ENCODE measurements at regions not wholly inside any gene's neighbourhood (a gene's known extent, or its start where the extent isn't known, plus 50 kb on each side); places are given as distances from the start of the nearest gene placed in this dataset.

GRCh38 chr2:239905884-239906654, 119.1 kb downstream of the NDUFA10 start:
- DNase-seq = no peak

DNA sequence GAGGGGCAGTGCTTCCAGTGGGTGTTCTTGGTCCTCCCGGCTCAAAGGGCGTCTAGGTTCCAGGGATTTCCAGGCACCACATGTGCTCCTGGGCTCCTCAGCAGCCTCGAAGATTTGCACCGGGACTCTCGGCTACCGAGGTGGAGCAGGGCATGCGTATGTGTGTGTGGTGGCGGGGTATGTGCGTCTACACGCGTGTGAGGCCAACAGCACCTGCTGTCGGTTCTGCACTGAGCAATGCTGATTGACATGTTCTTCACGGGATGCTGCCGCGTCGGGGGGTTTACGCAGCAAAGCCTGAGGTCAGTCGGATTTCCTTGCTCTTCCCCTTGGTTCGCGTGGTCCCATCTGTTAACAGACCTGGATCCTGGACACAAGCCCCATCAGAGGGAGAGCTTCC, 119.8 kb downstream of the NDUFA10 start:
- DNase-seq = no peak

- no peak for DNase-seq
Measured at GRCh38 chr2:239904496-239904895, 120.6 kb downstream of the NDUFA10 start.

GRCh38 chr2:239903803-239904202, 121.3 kb downstream of the NDUFA10 start:
- no peak for DNase-seq

- DNase-seq = no peak
Measured at GRCh38 chr2:239903210-239903609, 121.9 kb downstream of the NDUFA10 start.

DNA sequence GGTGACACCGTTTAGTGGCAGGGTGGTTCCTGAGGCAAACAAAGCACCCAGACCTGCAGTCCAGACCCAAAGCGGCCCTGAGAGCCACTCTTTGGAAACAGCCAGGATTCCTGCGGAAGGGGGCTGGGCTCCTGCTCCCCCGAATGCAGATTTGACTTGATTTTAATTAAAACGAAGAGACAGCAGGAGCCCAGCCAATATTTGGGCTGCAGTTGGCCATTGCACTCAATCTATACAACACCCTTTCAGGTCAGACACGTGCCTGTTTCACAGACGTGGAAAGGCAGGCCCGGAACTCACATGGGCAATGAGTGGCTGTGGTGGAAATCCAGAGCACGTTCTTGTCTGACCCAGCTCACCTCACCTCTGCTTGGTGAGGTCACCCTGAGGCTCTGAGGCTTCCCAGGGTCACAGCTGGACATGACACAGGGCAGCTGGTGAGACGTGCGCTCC, 122.4 kb downstream of the NDUFA10 start:
- no peak for DNase-seq

DNA sequence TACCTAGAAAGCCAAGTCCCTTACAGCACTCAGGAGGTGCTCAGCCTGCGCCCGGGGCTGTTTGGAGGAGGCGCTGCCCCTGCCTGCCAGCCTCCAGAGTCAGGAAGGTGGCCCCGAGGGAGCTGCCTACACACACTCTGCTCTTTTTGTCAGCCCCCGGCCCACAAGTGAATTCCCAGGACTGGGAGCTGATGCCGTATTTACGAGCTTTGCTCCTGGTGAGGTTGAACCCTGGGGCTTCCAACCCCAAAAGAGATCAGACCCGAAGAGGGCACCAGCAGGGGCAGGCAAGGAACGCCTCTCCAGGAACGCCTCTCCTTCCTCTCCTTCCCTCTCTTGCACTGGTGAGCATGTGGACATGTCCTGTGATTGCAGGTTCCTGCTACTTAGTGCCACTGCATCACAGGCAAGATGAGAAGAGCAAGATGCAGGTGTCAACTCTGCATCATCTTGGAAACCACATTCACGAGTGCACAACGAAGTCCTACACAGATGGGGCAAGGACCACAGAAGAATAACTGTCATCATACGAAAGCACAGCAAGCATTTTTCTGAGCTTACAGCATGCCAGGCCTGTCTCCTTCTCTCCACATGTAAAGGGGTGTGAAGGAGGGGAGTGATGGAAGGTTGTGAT, 126.7 kb downstream of the NDUFA10 start:
- no peak for DNase-seq

GRCh38 chr2:239897596-239898235, 127.4 kb downstream of the NDUFA10 start:
- no peak for DNase-seq

- DNase-seq = no peak
Measured at GRCh38 chr2:239896075-239896474, 129.1 kb downstream of the NDUFA10 start.

DNA sequence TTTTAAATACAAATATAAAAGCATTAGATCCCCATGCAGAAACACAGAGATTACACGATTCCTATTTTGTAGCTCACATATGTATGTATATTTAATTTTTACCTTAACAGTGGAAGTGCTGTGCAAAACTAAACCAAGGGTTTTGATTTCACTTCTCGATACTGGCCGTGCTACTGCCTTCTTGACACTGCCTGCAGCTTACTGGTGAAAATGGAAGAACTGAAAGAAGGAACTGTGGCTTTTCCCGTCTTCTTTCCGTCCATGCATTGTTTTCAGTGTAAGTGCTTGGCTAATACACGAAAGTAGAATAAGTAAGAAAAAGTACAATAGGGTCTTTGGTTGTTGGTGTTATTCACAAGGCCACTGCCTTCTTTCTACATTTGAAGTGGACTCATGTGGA, 129.5 kb downstream of the NDUFA10 start:
- peak; percentile 93 for DNase-seq

GRCh38 chr2:239895116-239895515, 130.0 kb downstream of the NDUFA10 start:
- no peak for DNase-seq

- DNase-seq = no peak
Measured at GRCh38 chr2:239894276-239894675, 130.9 kb downstream of the NDUFA10 start.

- DNase-seq = no peak
Measured at GRCh38 chr2:239893236-239893515, 132.0 kb downstream of the NDUFA10 start.

- no peak for DNase-seq
Measured at GRCh38 chr2:239892441-239893235, 132.5 kb downstream of the NDUFA10 start.

- peak; percentile 8 for DNase-seq
Measured at GRCh38 chr2:239891698-239892097, 133.4 kb downstream of the NDUFA10 start.

DNA sequence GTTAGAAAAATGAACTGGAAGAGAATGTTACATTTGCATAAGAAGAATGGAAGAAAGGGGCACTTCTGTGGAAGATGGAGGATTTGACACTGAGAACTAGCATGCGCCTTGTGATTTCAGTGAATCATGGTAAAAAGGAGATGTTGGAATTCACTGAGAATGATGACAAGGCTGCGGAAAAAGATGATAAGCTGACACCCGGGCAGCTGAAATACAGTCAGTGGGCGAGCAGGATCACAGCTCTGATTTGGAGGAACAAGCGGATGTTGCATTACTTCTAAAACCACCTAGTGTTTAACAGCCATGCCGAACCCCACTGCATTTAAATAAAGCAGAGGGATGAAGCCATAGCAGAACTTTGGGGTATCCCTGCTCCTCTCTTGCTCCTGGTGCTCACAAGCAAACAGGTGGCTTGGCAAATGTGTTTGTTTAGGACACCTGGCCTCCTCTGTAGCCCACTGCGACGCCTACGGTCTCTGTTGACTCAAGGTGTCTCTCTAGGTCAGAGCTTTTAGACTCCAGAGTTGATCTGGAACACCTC, 134.9 kb downstream of the NDUFA10 start:
- no peak for DNase-seq

GRCh38 chr2:239889641-239890121, 135.5 kb downstream of the NDUFA10 start:
- no peak for DNase-seq

GRCh38 chr2:239887604-239888003, 137.5 kb downstream of the NDUFA10 start:
- no peak for DNase-seq

DNA sequence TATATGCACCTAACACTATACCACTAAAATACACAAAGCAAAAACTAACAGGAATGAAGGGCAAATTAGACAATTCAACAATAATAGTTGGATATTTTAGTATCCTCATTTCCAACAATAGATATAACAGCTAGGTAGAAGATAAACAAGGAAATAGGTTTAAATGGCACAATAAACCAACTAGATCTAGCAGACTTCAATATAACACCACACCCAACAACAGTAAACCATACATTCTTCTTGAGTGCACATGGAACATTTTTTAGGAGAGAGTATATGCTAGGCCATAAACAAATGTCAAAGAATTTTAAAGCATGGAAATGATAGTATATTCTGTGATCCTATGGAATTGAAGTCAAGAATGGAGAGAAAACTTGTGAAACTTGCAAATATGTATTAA, 138.4 kb downstream of the NDUFA10 start:
- no peak for DNase-seq

- DNase-seq = no peak
Measured at GRCh38 chr2:239884875-239885274, 140.3 kb downstream of the NDUFA10 start.

GRCh38 chr2:239884051-239884405, 141.1 kb downstream of the NDUFA10 start:
- no peak for DNase-seq

DNA sequence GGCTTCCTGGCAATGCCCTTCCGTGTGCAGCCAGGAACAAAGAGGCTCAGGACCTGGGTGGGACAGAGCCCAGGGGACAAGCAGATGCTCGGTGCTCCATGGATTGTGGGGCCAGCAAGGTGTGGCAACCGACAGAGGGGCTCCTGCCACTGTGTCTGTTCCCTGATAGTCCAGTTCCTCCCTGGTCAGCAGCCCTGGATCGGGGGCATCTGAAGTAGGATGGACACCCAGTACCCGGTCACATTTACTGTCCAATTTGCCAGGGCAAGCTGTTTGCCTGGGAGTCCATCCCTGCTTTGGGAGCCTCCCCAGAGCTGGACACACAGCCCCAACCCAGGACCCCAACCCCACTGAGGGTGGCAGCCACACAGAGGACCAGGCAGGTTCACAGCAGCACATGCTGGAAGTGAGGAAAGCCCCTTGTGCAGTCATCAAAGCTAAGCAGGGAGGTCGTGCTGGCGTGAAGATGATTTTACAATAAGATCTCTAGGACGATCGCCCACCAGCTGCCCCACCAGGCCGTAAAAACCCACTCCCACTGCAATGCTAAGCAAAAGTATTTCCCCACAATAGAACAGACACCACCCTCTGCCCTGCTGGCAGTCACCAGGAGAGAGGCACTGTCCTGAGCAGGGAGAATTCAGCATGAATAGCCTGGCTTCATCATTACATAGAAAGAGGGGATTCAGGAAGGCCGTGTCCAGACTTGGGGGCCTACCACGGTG, 141.7 kb downstream of the NDUFA10 start:
- no peak for DNase-seq
